ENCODE measurements at regions not wholly inside any gene's neighbourhood (a gene's known extent, or its start where the extent isn't known, plus 50 kb on each side); places are given as distances from the start of the nearest gene placed in this dataset.

- ATAC-seq (peak in 1 of 4 donors; percentile 30), DNase-seq (no peak)
- no peaks in the 10 kb centered on the region for H3K27me3 ChIP-seq
- no peaks in the 10 kb centered on the region for H3K36me3 ChIP-seq
- H3K9me3 ChIP-seq, result no peaks in the 10 kb centered on the region
- TF ChIP-seq POLR2A (IDR thresholded peaks at IDR 0.05), result no peak
- TF ChIP-seq, protein P1, sequence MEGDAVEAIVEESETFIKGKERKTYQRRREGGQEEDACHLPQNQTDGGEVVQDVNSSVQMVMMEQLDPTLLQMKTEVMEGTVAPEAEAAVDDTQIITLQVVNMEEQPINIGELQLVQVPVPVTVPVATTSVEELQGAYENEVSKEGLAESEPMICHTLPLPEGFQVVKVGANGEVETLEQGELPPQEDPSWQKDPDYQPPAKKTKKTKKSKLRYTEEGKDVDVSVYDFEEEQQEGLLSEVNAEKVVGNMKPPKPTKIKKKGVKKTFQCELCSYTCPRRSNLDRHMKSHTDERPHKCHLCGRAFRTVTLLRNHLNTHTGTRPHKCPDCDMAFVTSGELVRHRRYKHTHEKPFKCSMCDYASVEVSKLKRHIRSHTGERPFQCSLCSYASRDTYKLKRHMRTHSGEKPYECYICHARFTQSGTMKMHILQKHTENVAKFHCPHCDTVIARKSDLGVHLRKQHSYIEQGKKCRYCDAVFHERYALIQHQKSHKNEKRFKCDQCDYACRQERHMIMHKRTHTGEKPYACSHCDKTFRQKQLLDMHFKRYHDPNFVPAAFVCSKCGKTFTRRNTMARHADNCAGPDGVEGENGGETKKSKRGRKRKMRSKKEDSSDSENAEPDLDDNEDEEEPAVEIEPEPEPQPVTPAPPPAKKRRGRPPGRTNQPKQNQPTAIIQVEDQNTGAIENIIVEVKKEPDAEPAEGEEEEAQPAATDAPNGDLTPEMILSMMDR (IDR thresholded peaks at IDR 0.05), result peak in 1 of 12 donors; percentile 27
- intact Hi-C loops (cut with DNase I), result loop anchor here in 4 of 10 donors (5.0 to 10.0 kb wide), 4 partner anchors 46 to 62 kb away; no protein-coding TSS in a partner anchor
- peak overlapping the region; percentile 55 to 96 (median 85) for H3K27ac ChIP-seq
- peaks cover 5 to 64% (median 38%) of the 10 kb centered on the region in 12 donors for H3K4me1 ChIP-seq
- WGBS, 4 donors, result 51 to 77% (median 57%) methylated on average over 2 of the region's 2 CpGs
- H3K4me3 ChIP-seq, result peak overlapping the region in 1 of 12 donors; percentile 37
Measured at GRCh38 chr12:92506460-92506859, 196.3 kb upstream of the PLEKHG7 start.

- 36 to 52% (median 37%) methylated on average over 12 of the region's 12 CpGs for WGBS, 4 donors
- Histone ChIP-seq H3K36me3 (no peaks in the 10 kb centered on the region), H3K27me3 (no peaks in the 10 kb centered on the region), H3K9me3 (no peaks in the 10 kb centered on the region), H3K4me1 (peaks cover 5 to 59% (median 38%) of the 10 kb centered on the region in 12 donors), H3K27ac (peak overlapping the region; percentile 55 to 96 (median 85)), H3K4me3 (peak overlapping the region in 10 of 12 donors; percentile 11 to 40 (median 26))
- DNase-seq, result peak; percentile 67 to 81 (median 70)
- ATAC-seq, result peak; percentile 71 to 87 (median 80)
- intact Hi-C loops (cut with DNase I), result loop anchor here in 4 of 10 donors (2.0 to 10.0 kb wide), 5 partner anchors 47 to 65 kb away; no protein-coding TSS in a partner anchor
- TF ChIP-seq, protein P1 (IDR thresholded peaks at IDR 0.05), result no peak
- no peak for TF ChIP-seq POLR2A (IDR thresholded peaks at IDR 0.05)
Measured at GRCh38 chr12:92505254-92506231, 197.2 kb upstream of the PLEKHG7 start.

GRCh38 chr12:92504594-92504981 is 198.2 kb upstream of the PLEKHG7 start:
- TF ChIP-seq, protein P1 (IDR thresholded peaks at IDR 0.05), result no peak
- TF ChIP-seq POLR2A (IDR thresholded peaks at IDR 0.05), result no peak
- DNase-seq (peak in 3 of 5 donors; percentile 39 to 68 (median 59)), ATAC-seq (peak in 1 of 4 donors; percentile 10)
- H3K4me3 ChIP-seq, result no peak overlapping the region
- no peaks in the 10 kb centered on the region for H3K9me3 ChIP-seq
- 79 to 84% (median 80%) methylated on average over 5 of the region's 5 CpGs for WGBS, 4 donors
- peak overlapping the region; percentile 55 to 96 (median 85) for H3K27ac ChIP-seq
- peaks cover 5 to 59% (median 38%) of the 10 kb centered on the region in 12 donors for H3K4me1 ChIP-seq
- no peaks in the 10 kb centered on the region for H3K27me3 ChIP-seq
- intact Hi-C loops (cut with DNase I), result loop anchor here in 3 of 10 donors (2.0 to 10.0 kb wide), 4 partner anchors 60 to 66 kb away; no protein-coding TSS in a partner anchor
- no peaks in the 10 kb centered on the region for H3K36me3 ChIP-seq

Measured in heart left ventricle (tissue), 16 donors.